ENCODE measurements at regions not wholly inside any gene's neighbourhood (a gene's known extent, or its start where the extent isn't known, plus 50 kb on each side); places are given as distances from the start of the nearest gene placed in this dataset.

- TF ChIP-seq CTCF (IDR thresholded peaks at IDR 0.05) (no peak), EP300 (IDR thresholded peaks at IDR 0.05) (no peak), POLR2AphosphoS5 (IDR thresholded peaks at IDR 0.05) (no peak), POLR2A (IDR thresholded peaks at IDR 0.05) (no peak)
These were observed 93.5 kb upstream of the GSC start for GRCh38 chr14:94863366-94863765.
